Mesendoderm (in vitro differentiated cells): ENCODE measurements at regions not wholly inside any gene's neighbourhood (a gene's known extent, or its start where the extent isn't known, plus 50 kb on each side); places are given as distances from the start of the nearest gene placed in this dataset.

ENCODE experiments used
- DNase-seq: peaks from one replicate; pipeline ENCODE4 v3.0.0; 2013
- H2AK5ac ChIP-seq: 2 replicates; pipeline ENCODE4 v1.6.1; 2013; ENCODE audit warnings: low read length, inconsistent platforms
- H2BK120ac ChIP-seq: 2 replicates; pipeline ENCODE4 v1.6.1; 2013; ENCODE audit warnings: low read depth, mild to moderate bottlenecking, low read length, moderate library complexity, mixed read lengths
- H2BK15ac ChIP-seq: replicated peaks from 2 replicates; pipeline ENCODE4 v1.6.1; 2013; ENCODE audit warnings: low read depth, mild to moderate bottlenecking, moderate library complexity
- H2BK5ac ChIP-seq: 2 replicates; pipeline ENCODE4 v1.6.1; 2013; ENCODE audit warnings: low read length, inconsistent platforms
- H3K18ac ChIP-seq: 2 replicates; pipeline ENCODE4 v1.6.1; 2013; ENCODE audit warnings: mild to moderate bottlenecking, low read length, mixed read lengths
- H3K23ac ChIP-seq: one replicate; pipeline ENCODE4 v1.6.1; 2013; ENCODE audit warnings: low read length
- H3K27ac ChIP-seq: 2 replicates; pipeline ENCODE4 v1.5.1; 2013; ENCODE audit warnings: low read depth, mild to moderate bottlenecking, inconsistent platforms, low read length, moderate library complexity
- H3K27me3 ChIP-seq: 2 replicates; pipeline ENCODE4 v1.6.1; 2013; ENCODE audit warnings: low read length, control low read depth, mild to moderate bottlenecking, inconsistent platforms; ENCODE audit not compliant: insufficient read depth, poor library complexity
- H3K36me3 ChIP-seq: 2 replicates; pipeline ENCODE4 v1.6.1; 2013; ENCODE audit warnings: low read length, inconsistent platforms; ENCODE audit not compliant: control insufficient read depth, insufficient read depth
- H3K4ac ChIP-seq: one replicate; pipeline ENCODE4 v1.6.1; 2013; ENCODE audit warnings: low read depth, mild to moderate bottlenecking, low read length, moderate library complexity
- H3K4me1 ChIP-seq: 2 replicates; pipeline ENCODE4 v1.6.1; 2013; ENCODE audit warnings: low read depth, low read length, inconsistent platforms; ENCODE audit not compliant: control insufficient read depth
- H3K4me2 ChIP-seq: 2 replicates; pipeline ENCODE4 v1.6.1; 2013; ENCODE audit warnings: low read length
- H3K4me3 ChIP-seq: 2 replicates; pipeline ENCODE4 v1.5.1; 2013; ENCODE audit warnings: mild to moderate bottlenecking, low read length
- H3K56ac ChIP-seq: one replicate; pipeline ENCODE4 v1.6.1; 2013; ENCODE audit warnings: low read length
- H3K79me1 ChIP-seq: 2 replicates; pipeline ENCODE4 v1.6.1; 2013; ENCODE audit warnings: low read length, inconsistent platforms
- H3K79me2 ChIP-seq: 2 replicates; pipeline ENCODE4 v1.6.1; 2013; ENCODE audit warnings: mild to moderate bottlenecking, low read length; ENCODE audit not compliant: control insufficient read depth, insufficient read depth
- H3K9ac ChIP-seq: 2 replicates; pipeline ENCODE4 v1.6.1; 2013; ENCODE audit warnings: low read length, inconsistent platforms
- H4K5ac ChIP-seq: one replicate; pipeline ENCODE4 v1.6.1; 2013; ENCODE audit warnings: low read length
- H4K8ac ChIP-seq: one replicate; pipeline ENCODE4 v1.6.1; 2013; ENCODE audit warnings: low read depth, mild to moderate bottlenecking, control low read depth, low read length, moderate library complexity
- WGBS: extraction: QIAGEN DNeasy Blood & Tissue Kit; methylation state at CpG from one replicate; pipeline ENCODE4 v1.1.7; 2013; ENCODE audit warnings: low lambda C conversion rate, missing lambda C conversion rate; ENCODE audit not compliant: insufficient coverage; ENCODE audit errors: extremely low coverage; 5-methylcytosine and 5-hydroxymethylcytosine counted together

DNA sequence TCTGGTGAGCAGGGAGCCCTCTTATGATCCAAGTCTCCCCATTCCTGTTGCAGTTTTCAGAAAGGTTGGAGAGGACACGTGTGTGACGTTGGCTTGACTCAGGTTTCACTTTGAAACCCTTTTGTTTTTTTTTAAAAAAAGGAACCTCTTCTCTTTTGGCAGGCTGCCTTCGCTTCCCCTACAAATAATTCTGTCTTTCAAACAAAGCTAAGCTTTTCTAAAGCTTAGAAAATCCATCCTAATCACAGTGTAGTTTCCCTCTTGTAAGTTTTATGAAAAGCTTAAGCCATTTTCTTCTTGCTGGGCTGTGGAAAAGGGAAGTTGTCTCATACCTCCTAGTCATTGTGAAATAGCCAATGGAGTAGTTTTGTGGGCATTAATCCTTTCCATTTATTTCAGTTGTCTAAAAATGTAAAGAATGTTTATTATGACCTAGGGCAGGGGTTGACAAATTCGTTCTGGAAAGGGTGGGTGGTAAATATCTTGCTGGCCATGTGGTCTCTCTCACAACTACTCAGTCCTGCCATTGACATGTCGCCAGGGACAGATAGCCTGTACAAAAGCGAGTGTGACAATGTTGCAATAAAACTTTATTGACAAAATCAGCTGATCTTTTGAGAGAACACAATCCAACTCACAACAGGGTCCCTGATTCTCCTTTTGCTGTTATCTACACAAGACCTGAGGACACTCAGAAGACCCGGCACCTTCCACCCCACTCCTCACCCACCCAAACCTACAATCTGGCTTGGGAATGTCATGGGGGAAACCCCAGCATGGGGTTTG is 878.8 kb downstream of the RNF144A start:
- Histone ChIP-seq H3K18ac (no peak overlapping the region), H3K79me2 (no peaks in the 10 kb centered on the region), H2AK5ac (no peak overlapping the region), H2BK120ac (no peak overlapping the region), H3K56ac (no peak overlapping the region), H3K79me1 (no peaks in the 10 kb centered on the region), H2BK5ac (no peak overlapping the region), H3K36me3 (no peaks in the 10 kb centered on the region), H3K9ac (no peak overlapping the region), H3K23ac (no peak overlapping the region), H4K8ac (no peak overlapping the region), H2BK15ac (no peak overlapping the region), H3K4me3 (no peak overlapping the region), H3K27ac (no peak overlapping the region), H3K4me1 (no peaks in the 10 kb centered on the region), H4K5ac (no peak overlapping the region), H3K27me3 (no peaks in the 10 kb centered on the region), H3K4ac (no peak overlapping the region), H3K4me2 (no peak overlapping the region)
- no CpG with 5 or more reads among the region's 7 CpGs for WGBS
- DNase-seq: no peak

DNA sequence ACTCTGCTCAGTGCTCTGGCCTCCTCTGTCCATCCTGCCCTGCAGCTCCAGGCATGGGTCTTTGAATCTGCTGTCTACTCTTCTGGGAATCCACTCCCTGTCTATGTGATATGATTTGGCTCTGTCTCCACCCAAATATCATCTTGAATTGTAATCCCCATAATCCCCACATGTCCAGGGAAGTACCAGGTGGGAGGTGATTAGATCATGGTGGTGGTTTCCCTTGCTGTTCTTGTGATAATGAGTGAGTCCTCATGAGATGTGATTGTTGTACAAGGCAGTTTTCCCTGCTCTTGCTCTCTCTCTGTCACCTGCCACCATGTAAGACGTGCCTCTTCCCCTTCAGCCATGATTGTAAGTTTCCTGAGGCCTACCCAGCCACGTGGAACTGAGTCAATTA is 881.8 kb upstream of the ID2 start:
- H3K4me3 ChIP-seq: no peak overlapping the region
- no peak overlapping the region for H2AK5ac ChIP-seq
- DNase-seq: no peak
- no peak overlapping the region for H3K27ac ChIP-seq
- no peak overlapping the region for H3K18ac ChIP-seq
- no peak overlapping the region for H3K56ac ChIP-seq
- no peak overlapping the region for H4K5ac ChIP-seq
- no CpG with 5 or more reads among the region's 2 CpGs for WGBS
- H4K8ac ChIP-seq: no peak overlapping the region
- no peaks in the 10 kb centered on the region for H3K79me2 ChIP-seq
- H2BK120ac ChIP-seq: no peak overlapping the region
- H2BK5ac ChIP-seq: no peak overlapping the region
- H3K4ac ChIP-seq: no peak overlapping the region
- no peak overlapping the region for H3K4me2 ChIP-seq
- no peak overlapping the region for H2BK15ac ChIP-seq
- H3K27me3 ChIP-seq: no peaks in the 10 kb centered on the region
- no peak overlapping the region for H3K9ac ChIP-seq
- H3K79me1 ChIP-seq: no peaks in the 10 kb centered on the region
- no peaks in the 10 kb centered on the region for H3K4me1 ChIP-seq
- no peak overlapping the region for H3K23ac ChIP-seq
- no peaks in the 10 kb centered on the region for H3K36me3 ChIP-seq

DNA sequence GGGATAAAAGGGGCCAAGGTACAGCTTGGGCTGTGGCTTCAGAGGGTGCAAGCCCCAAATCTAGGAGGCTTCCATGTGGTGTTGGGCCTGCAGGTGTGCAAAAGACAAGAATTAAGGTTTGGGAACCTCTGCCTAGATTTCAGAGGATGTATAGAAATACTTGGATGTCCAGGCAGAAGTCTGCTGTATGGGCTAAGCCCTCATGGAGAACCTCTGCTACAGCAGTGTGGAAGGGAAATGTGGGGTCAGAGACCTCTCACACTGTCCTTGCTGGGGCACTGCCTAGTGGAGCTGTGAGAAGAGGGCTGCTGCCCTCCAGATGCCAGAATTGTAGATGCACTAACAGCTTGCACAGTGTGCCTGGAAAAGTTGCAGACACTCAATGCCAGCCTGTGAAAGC is 880.6 kb upstream of the ID2 start:
- no peak overlapping the region for H3K18ac ChIP-seq
- no peak overlapping the region for H3K27ac ChIP-seq
- H3K9ac ChIP-seq: no peak overlapping the region
- no peak overlapping the region for H3K23ac ChIP-seq
- no peak overlapping the region for H4K8ac ChIP-seq
- H3K4me2 ChIP-seq: no peak overlapping the region
- H3K4me1 ChIP-seq: no peaks in the 10 kb centered on the region
- H3K4ac ChIP-seq: no peak overlapping the region
- H2AK5ac ChIP-seq: no peak overlapping the region
- no peaks in the 10 kb centered on the region for H3K36me3 ChIP-seq
- DNase-seq: peak; percentile 25
- H2BK5ac ChIP-seq: no peak overlapping the region
- no peak overlapping the region for H2BK15ac ChIP-seq
- no peaks in the 10 kb centered on the region for H3K79me1 ChIP-seq
- H3K56ac ChIP-seq: no peak overlapping the region
- H3K27me3 ChIP-seq: no peaks in the 10 kb centered on the region
- no peak overlapping the region for H3K4me3 ChIP-seq
- H4K5ac ChIP-seq: no peak overlapping the region
- no peak overlapping the region for H2BK120ac ChIP-seq
- H3K79me2 ChIP-seq: no peaks in the 10 kb centered on the region

DNA sequence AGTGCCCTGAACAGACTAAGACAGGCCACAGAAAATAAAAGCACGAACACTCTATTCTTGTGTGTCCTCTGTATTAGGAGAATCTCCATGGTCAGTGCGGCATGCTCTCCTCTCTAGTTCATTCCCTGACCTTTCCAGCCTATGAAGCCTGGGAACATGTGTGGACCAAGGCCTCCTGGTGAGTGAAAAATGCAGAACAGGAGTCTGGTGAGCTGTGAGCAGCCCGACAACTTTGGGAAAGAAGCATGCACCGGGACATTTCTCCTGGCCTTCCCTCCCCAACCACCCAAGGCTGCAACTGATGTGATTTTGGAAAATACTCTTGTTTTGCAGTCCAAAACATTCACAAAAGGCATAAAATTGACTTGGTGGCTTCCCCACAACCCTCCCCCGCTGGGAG is 878.3 kb upstream of the ID2 start:
- no peak overlapping the region for H3K4me2 ChIP-seq
- no peak overlapping the region for H3K4ac ChIP-seq
- H3K4me3 ChIP-seq: no peak overlapping the region
- no peak overlapping the region for H3K27ac ChIP-seq
- H3K18ac ChIP-seq: no peak overlapping the region
- no peaks in the 10 kb centered on the region for H3K4me1 ChIP-seq
- no peaks in the 10 kb centered on the region for H3K79me1 ChIP-seq
- no peak overlapping the region for H3K9ac ChIP-seq
- no peaks in the 10 kb centered on the region for H3K36me3 ChIP-seq
- H3K56ac ChIP-seq: no peak overlapping the region
- no peak overlapping the region for H4K5ac ChIP-seq
- no peak overlapping the region for H2BK15ac ChIP-seq
- no CpG with 5 or more reads among the region's 5 CpGs for WGBS
- H4K8ac ChIP-seq: no peak overlapping the region
- no peaks in the 10 kb centered on the region for H3K27me3 ChIP-seq
- no peak overlapping the region for H2BK120ac ChIP-seq
- H2BK5ac ChIP-seq: no peak overlapping the region
- no peak overlapping the region for H3K23ac ChIP-seq
- H2AK5ac ChIP-seq: no peak overlapping the region
- no peaks in the 10 kb centered on the region for H3K79me2 ChIP-seq
- no peak for DNase-seq

DNA sequence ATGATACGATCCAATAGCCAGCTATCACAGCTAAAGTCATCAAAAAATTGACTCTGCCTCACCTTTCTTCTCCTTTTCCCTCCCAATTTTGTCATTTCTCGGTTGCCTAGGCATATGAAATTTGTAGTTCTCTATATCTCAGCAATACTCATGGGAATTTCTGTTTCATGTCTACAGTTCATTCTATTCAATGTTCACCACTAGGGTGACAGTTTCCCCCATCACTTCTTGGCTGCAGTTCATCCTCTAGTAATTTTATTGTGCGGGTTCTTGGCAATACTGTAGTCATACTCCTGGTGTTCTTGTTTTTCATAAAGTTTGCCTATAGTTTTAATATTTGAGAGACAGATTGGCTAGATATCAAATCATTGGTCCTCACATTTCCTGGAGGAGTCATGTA is 872.2 kb upstream of the ID2 start:
- no CpG with 5 or more reads among the region's 3 CpGs for WGBS
- H3K27ac ChIP-seq: no peak overlapping the region
- H2BK120ac ChIP-seq: no peak overlapping the region
- H3K18ac ChIP-seq: no peak overlapping the region
- no peak overlapping the region for H3K4me2 ChIP-seq
- no peak overlapping the region for H3K23ac ChIP-seq
- H3K36me3 ChIP-seq: no peaks in the 10 kb centered on the region
- DNase-seq: no peak
- H3K79me1 ChIP-seq: no peaks in the 10 kb centered on the region
- no peak overlapping the region for H3K4me3 ChIP-seq
- H4K5ac ChIP-seq: no peak overlapping the region
- no peaks in the 10 kb centered on the region for H3K79me2 ChIP-seq
- no peak overlapping the region for H3K9ac ChIP-seq
- H3K27me3 ChIP-seq: no peaks in the 10 kb centered on the region
- H3K56ac ChIP-seq: no peak overlapping the region
- H2BK15ac ChIP-seq: no peak overlapping the region
- no peaks in the 10 kb centered on the region for H3K4me1 ChIP-seq
- no peak overlapping the region for H2BK5ac ChIP-seq
- H3K4ac ChIP-seq: no peak overlapping the region
- H2AK5ac ChIP-seq: no peak overlapping the region
- no peak overlapping the region for H4K8ac ChIP-seq

DNA sequence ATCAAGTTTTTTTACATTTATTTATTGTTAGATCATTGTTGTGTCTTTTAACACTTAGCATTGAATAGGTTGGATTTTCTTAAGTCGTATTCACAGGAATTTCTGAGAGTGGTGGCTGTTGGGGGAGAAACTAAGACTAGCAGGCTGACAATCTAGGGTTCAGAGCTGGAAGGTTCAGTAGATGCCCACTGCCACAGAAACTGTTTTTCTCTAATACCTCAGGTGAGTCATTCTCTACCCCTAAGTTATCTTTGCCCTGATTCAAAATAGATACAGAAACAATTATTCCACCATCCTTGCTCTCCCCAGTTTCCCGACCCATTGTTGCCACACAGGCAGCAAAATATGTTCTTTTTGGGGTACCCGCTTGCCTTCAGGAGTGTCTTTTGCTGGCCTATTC is 870.8 kb upstream of the ID2 start:
- Histone ChIP-seq H3K4me3 (no peak overlapping the region), H3K4me1 (no peaks in the 10 kb centered on the region), H2BK120ac (no peak overlapping the region), H2BK5ac (no peak overlapping the region), H3K4me2 (no peak overlapping the region), H4K5ac (no peak overlapping the region), H3K36me3 (no peaks in the 10 kb centered on the region), H3K79me2 (no peaks in the 10 kb centered on the region), H3K79me1 (no peaks in the 10 kb centered on the region), H2AK5ac (no peak overlapping the region), H3K18ac (no peak overlapping the region), H4K8ac (no peak overlapping the region), H3K56ac (no peak overlapping the region), H3K23ac (no peak overlapping the region), H3K9ac (no peak overlapping the region), H3K27me3 (no peaks in the 10 kb centered on the region), H3K27ac (no peak overlapping the region), H3K4ac (no peak overlapping the region), H2BK15ac (no peak overlapping the region)
- WGBS: no CpG with 5 or more reads among the region's 3 CpGs
- DNase-seq: no peak
